ENCODE measurements at regions not wholly inside any gene's neighbourhood (a gene's known extent, or its start where the extent isn't known, plus 50 kb on each side); places are given as distances from the start of the nearest gene placed in this dataset.

DNA sequence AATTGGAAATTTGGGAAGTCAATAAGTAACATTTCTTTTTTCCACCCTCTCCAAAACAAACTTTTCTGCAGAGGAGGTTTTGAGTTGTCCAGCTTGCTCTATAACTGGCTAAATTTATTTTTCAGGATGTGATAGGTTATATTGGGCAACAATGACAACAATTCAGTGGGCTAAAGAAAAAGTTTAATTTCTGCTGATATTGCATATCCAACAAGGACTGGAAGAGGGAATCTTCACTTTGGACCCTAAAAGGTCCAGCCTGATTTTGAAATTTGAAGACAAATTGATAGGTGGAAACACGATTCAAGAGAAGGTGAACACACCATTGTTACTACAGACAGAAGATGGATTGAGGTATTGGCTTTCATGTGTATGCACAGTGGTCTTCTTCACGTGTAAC is 393.1 kb downstream of the BRINP1 start:
- DNase-seq (ENCODE audit: low spot score in 2 of 2) = no peak
- no peaks in the 10 kb centered on the region for H3K27me3 ChIP-seq (ENCODE audit: low read depth)
- no peaks in the 10 kb centered on the region for H3K9me3 ChIP-seq
- in situ Hi-C loops (cut with MboI; ENCODE audit: low sequenced_read_pairs) = no loop called here
- no peaks in the 10 kb centered on the region for H3K4me1 ChIP-seq
- H3K4me3 ChIP-seq = no peak overlapping the region
- H3K36me3 ChIP-seq (replicated peaks) = no peaks in the 10 kb centered on the region

DNA sequence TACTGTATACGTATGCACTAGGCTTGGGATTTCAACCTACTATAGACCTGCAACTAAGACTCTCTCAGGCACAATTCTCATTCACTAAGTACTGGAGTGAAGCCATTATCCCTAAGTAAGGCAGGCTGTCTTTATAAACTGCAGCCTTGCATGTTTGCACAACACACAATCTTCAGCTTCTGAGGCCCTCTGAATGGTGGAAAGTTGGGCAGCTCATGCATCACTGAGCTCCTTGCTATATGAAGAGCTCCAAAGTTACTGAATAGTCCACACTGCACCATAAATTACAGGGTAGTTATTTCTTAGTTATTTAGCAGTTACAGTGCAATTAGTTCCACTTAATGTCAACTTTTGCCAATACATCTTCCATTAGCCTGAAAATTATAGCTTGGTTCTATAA is 384.6 kb downstream of the BRINP1 start:
- Histone ChIP-seq H3K36me3 (replicated peaks) (no peaks in the 10 kb centered on the region), H3K4me3 (no peak overlapping the region), H3K27me3 (ENCODE audit: low read depth) (no peaks in the 10 kb centered on the region), H3K4me1 (no peaks in the 10 kb centered on the region), H3K9me3 (no peaks in the 10 kb centered on the region)
- DNase-seq (ENCODE audit: low spot score in 2 of 2) = no peak
- in situ Hi-C loops (cut with MboI; ENCODE audit: low sequenced_read_pairs) = no loop called here

DNA sequence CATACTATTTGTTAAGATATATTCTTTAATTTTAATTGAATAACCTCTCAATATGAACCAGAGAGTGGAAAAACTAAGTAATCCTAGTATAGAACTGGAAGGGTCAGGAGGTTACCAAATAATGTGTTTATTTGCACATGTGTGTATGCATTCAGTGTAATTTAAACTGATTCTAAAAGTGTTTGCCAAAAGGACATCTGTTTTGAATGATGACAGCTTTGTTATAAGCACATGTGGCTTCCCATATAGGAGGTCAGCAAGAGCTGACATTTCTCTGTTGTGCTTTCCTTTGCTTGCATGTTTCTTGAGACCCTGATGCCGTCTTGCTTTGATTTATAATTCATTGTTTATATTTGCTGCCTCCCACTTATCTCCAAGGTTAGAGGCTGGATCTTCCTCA is 383.4 kb downstream of the BRINP1 start:
- H3K36me3 ChIP-seq (replicated peaks) = no peaks in the 10 kb centered on the region
- H3K4me3 ChIP-seq = no peak overlapping the region
- in situ Hi-C loops (cut with MboI; ENCODE audit: low sequenced_read_pairs) = no loop called here
- no peaks in the 10 kb centered on the region for H3K9me3 ChIP-seq
- no peaks in the 10 kb centered on the region for H3K27me3 ChIP-seq (ENCODE audit: low read depth)
- no peak for DNase-seq (ENCODE audit: low spot score in 2 of 2)
- no peaks in the 10 kb centered on the region for H3K4me1 ChIP-seq

DNA sequence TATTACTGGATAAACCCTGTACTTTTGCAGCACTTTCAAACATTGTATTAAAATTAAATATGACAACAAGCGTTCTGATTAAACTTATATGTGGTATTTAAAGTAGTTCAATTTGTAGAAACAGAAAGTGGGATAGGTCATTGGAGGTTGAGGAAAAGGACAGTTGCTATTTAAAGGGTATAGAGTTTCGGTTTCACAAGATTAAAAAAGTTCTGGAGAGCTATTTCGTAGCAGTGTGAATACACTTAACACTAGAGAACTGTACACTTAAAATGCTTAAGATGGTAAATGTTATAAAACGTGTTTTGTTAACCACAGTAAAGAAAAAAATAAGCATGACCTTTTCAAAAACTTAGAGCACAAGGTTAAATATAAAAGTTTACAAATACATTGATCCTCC is 382.1 kb downstream of the BRINP1 start:
- in situ Hi-C loops (cut with MboI; ENCODE audit: low sequenced_read_pairs) = no loop called here
- Histone ChIP-seq H3K4me1 (no peaks in the 10 kb centered on the region), H3K9me3 (no peaks in the 10 kb centered on the region), H3K4me3 (no peak overlapping the region), H3K27me3 (ENCODE audit: low read depth) (no peaks in the 10 kb centered on the region), H3K36me3 (replicated peaks) (no peaks in the 10 kb centered on the region)
- DNase-seq (ENCODE audit: low spot score in 2 of 2) = no peak

DNA sequence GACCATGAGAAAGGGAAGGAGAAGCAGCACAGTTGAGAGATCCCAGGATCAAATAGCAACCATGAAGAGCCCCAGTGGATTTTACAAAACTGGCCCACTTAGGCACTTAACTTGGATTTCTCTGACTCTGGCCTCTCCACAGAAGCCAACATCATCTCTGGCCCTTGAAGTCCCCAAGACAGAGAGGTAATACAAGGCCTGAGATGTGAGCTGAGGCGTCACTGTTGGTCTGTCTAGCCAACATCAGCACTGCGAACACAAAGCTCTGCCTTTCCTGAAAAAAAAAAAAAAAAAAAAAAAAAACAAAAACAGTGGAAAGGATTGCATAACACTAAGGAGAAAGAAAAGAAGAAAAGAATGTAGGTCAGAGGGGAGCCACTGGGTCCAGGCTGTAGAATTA is 378.3 kb downstream of the BRINP1 start:
- in situ Hi-C loops (cut with MboI; ENCODE audit: low sequenced_read_pairs) = no loop called here
- Histone ChIP-seq H3K4me3 (no peak overlapping the region), H3K4me1 (no peaks in the 10 kb centered on the region), H3K36me3 (replicated peaks) (no peaks in the 10 kb centered on the region), H3K27me3 (ENCODE audit: low read depth) (peaks cover 2% of the 10 kb centered on the region; the same call in 1 of the 2 replicates), H3K9me3 (no peaks in the 10 kb centered on the region)
- no peak for DNase-seq (ENCODE audit: low spot score in 2 of 2)

DNA sequence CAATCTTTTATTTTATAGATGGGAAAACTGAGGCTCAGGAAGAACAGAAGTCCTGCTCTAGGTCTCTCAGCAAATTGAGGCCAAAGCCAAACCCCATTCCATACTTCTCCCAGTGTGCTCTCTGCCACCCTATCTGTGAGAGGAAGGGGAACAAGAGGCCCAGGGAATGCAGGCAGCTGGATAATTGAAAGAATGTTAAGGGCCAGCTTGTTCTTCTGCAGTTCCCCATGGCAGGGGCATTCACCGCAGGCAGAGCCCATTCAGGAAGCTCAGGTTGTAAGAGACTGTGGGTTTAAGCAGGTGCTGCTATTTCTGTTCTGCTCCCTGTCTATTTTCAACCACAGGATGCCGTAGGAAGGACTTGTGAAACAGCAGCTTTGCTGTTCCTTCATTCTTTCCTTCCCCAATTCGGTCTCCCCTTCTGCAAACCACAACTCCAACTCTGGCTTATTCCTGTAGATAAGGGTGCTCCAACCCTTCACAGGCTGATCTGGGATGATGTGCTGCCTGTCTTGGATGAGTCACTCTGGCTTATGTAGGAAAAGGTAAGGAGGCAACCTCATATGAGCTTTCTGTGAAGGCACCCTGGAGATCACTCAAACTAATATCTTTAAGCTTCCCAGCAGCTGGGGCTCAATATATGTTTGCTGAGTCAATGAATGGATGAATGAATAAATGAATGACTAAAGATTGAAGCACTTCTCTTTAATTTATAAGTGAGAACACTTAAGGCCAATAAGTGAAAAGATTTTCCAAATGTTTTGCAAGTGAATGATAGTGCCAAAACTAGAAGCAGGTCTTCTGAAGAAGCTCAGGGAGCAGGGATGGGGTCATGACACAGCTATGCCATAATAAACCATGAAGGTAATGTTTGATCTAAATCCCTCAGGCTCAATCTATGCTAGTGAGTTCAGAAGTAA is 377.6 kb downstream of the BRINP1 start:
- Histone ChIP-seq H3K9me3 (no peaks in the 10 kb centered on the region), H3K4me3 (no peak overlapping the region), H3K4me1 (no peaks in the 10 kb centered on the region), H3K36me3 (replicated peaks) (no peaks in the 10 kb centered on the region), H3K27me3 (ENCODE audit: low read depth) (peaks cover 2% of the 10 kb centered on the region; the same call in 1 of the 2 replicates)
- in situ Hi-C loops (cut with MboI; ENCODE audit: low sequenced_read_pairs) = no loop called here
- no peak for DNase-seq (ENCODE audit: low spot score in 2 of 2)

DNA sequence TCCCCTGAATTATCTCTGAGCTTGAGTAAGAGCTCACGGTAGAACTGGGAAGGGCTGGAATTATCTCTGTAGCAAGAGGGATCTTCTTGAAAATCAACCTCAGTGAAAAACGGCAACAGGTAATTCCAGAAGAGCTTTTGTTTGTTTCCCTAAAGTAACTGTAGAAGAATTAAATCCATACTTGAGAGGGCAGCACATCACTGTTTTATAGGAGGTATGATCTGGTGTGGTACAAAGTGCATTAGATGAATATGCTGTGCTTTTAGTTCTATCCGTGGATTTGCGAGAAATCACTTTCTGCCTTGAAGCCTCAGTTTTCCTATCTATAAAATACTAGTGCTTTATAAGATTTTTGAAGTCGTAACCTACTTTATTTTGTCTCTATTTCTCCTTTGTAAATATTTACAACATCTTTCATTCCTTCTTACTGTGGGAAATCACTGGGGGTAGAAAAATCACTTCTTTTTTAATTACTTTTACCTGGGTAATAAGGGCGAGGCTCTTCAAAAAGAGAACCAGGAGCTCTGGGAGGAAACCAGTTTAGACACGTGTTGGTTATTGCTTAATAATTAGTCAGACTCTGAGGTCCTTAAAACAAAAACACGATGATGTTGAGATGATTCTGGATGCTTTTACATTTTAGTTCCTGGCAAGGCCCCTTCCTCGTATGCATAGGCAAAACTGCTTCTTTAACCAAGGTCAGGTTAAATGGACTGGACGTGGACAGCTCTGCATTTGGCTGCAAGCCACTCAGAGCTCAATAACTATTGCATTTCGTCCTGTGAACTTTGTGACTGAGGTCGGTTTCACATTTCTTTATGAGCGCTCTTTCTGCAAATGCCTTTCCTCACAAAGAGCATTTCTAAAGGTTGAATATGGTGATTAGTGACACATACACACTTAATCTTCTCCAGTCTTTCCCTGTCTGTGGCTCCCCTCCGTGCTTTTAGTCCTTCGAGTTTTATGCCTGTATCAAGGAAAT is 376.1 kb downstream of the BRINP1 start:
- peaks cover 2% of the 10 kb centered on the region; the same call in 1 of the 2 replicates for H3K27me3 ChIP-seq (ENCODE audit: low read depth)
- H3K36me3 ChIP-seq (replicated peaks) = no peaks in the 10 kb centered on the region
- no peaks in the 10 kb centered on the region for H3K9me3 ChIP-seq
- no peak for DNase-seq (ENCODE audit: low spot score in 2 of 2)
- no peak overlapping the region for H3K4me3 ChIP-seq
- in situ Hi-C loops (cut with MboI; ENCODE audit: low sequenced_read_pairs) = no loop called here
- no peaks in the 10 kb centered on the region for H3K4me1 ChIP-seq

DNA sequence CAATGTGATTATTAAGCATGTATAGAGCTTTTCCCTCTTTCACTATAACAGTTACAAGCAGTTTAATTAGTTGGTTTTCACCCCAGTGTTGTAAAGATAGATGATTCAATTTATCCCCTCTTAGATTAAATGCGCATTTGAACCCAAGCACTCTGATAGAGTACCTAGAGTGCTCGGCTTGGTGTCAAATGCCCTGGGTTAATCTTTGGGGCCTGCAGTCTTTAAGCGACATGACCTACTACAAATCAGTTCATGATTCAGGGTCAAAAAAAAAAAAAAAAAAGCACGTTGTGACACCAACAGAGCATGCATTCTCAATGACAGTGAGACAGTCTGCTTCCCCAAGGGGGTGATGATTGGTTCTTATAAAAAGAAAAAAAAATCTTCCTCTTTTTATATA is 375.3 kb downstream of the BRINP1 start:
- H3K9me3 ChIP-seq = no peaks in the 10 kb centered on the region
- no peaks in the 10 kb centered on the region for H3K4me1 ChIP-seq
- H3K27me3 ChIP-seq (ENCODE audit: low read depth) = peaks cover 2% of the 10 kb centered on the region; the same call in 1 of the 2 replicates
- H3K36me3 ChIP-seq (replicated peaks) = no peaks in the 10 kb centered on the region
- no peak overlapping the region for H3K4me3 ChIP-seq
- no peak for DNase-seq (ENCODE audit: low spot score in 2 of 2)
- in situ Hi-C loops (cut with MboI; ENCODE audit: low sequenced_read_pairs) = no loop called here

DNA sequence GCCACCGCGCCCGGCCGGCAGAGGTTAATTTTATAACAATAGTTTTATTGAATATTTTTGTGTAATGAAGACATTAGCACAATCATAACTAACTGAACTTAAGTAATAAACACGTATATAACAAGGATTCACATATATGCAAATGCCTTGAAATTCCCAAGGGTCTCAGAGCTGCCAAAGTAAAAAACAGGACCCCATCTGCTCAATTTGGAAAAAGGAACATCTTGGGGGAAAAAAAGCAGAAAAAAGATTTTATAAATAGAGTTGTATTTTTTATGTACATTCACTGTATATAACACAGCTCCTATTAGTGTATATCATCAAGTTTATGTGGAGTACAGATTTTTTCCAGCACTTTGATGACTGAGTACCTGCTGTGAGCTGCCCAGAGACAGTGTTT is 366.7 kb downstream of the BRINP1 start:
- in situ Hi-C loops (cut with MboI; ENCODE audit: low sequenced_read_pairs) = no loop called here
- H3K4me3 ChIP-seq = no peak overlapping the region
- no peaks in the 10 kb centered on the region for H3K4me1 ChIP-seq
- no peaks in the 10 kb centered on the region for H3K9me3 ChIP-seq
- no peak for DNase-seq (ENCODE audit: low spot score in 2 of 2)
- H3K27me3 ChIP-seq (ENCODE audit: low read depth) = no peaks in the 10 kb centered on the region
- H3K36me3 ChIP-seq (replicated peaks) = no peaks in the 10 kb centered on the region

DNA sequence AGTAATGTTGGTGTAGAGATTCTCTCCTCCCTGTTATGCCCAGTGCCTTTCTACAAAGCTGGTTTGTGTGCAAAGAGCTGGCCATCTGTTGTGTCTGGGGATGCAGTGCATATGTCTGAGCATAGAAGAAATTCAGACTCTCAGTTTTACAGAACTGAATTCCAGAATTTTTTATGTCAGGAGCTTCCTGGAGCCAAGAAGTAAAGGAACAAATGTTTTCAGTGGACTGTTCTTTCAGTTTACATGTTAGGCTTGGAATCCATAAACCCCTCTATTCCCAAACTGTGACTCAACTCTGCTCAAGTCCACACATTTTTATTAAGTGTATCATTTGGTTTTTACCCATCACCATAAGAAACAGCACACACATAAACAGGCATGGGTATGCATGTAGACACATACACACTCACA is 366.0 kb downstream of the BRINP1 start:
- Histone ChIP-seq H3K9me3 (no peaks in the 10 kb centered on the region), H3K36me3 (replicated peaks) (no peaks in the 10 kb centered on the region), H3K4me3 (no peak overlapping the region), H3K4me1 (no peaks in the 10 kb centered on the region), H3K27me3 (ENCODE audit: low read depth) (no peaks in the 10 kb centered on the region)
- in situ Hi-C loops (cut with MboI; ENCODE audit: low sequenced_read_pairs) = no loop called here
- no peak for DNase-seq (ENCODE audit: low spot score in 2 of 2)

DNA sequence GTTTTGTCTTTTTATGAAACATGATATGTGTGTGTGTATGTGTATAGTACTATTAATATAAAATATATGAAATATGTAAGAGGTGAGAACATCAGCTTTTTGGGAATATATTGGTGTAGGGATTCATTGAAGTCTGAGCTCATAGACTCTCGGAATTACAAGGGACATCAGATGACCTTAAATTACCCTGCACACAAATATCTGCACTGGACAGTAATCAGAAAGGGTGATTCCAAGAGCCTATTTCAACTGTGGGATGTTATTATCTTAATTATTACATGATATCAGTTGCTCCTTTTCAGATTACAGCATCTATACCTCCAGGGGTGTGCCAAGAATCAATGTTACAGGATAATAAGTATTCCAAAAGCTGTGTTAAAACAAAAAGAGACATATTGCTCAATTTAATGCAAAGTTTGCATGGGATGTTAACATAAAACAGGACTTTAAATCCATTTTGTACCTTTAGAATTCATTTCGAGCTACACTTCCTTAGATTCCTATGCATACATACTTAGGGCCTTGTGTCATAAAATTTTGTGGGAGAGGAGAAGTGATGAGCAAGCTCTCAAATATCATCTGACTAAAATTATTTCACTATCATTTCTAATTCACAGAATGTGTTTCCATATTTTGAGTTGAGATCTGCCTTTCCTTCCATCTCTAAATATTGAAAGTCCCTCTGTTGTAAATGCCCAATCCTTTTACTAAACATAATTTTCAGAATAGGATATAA is 365.2 kb downstream of the BRINP1 start:
- no peak for DNase-seq (ENCODE audit: low spot score in 2 of 2)
- Histone ChIP-seq H3K4me1 (no peaks in the 10 kb centered on the region), H3K27me3 (ENCODE audit: low read depth) (no peaks in the 10 kb centered on the region), H3K9me3 (no peaks in the 10 kb centered on the region), H3K4me3 (no peak overlapping the region), H3K36me3 (replicated peaks) (no peaks in the 10 kb centered on the region)
- in situ Hi-C loops (cut with MboI; ENCODE audit: low sequenced_read_pairs) = no loop called here

DNA sequence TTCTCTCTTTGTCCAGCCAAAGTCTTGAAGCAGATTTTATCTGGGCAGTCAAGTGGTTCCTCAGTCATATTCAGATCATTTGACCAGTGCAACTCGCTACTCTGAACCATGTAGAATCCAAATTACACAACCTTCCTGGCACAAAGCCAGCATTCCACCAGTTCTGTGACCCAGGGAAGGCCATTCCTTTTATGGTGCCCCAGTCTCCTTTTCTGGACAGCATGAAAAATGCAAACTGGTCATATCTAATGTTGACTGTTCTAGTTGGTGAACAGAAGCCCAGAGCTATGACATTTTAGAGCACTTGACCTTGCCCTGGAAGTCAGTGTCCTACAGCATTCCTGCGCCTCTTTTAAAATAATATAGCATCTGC is 364.6 kb downstream of the BRINP1 start:
- peak in 1 of 2 experiments; percentile 7 for DNase-seq (ENCODE audit: low spot score in 2 of 2)
- in situ Hi-C loops (cut with MboI; ENCODE audit: low sequenced_read_pairs) = no loop called here
- Histone ChIP-seq H3K36me3 (replicated peaks) (no peaks in the 10 kb centered on the region), H3K4me3 (no peak overlapping the region), H3K4me1 (no peaks in the 10 kb centered on the region), H3K9me3 (no peaks in the 10 kb centered on the region), H3K27me3 (ENCODE audit: low read depth) (no peaks in the 10 kb centered on the region)

DNA sequence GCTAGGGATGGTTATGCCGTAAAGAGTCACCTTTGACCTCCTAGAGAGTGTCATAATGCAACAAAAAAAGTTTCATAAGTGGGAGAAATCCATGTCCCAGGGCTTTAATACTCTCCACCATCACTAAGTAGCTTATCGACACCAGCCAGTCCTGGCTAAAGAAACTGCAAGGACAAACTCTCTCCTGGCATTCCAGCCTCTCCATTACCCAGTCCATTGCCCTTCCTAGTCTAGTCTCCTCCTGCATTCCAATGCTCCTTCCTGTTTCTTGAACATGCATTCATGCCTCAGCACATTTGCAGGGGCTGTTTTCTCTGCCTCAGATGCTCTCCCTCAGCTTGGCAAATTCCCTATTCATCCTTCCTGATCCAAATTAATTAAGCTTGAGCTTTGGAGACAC is 364.1 kb downstream of the BRINP1 start:
- no peak for DNase-seq (ENCODE audit: low spot score in 2 of 2)
- no peaks in the 10 kb centered on the region for H3K27me3 ChIP-seq (ENCODE audit: low read depth)
- no peaks in the 10 kb centered on the region for H3K4me1 ChIP-seq
- no peak overlapping the region for H3K4me3 ChIP-seq
- in situ Hi-C loops (cut with MboI; ENCODE audit: low sequenced_read_pairs) = no loop called here
- H3K36me3 ChIP-seq (replicated peaks) = no peaks in the 10 kb centered on the region
- H3K9me3 ChIP-seq = no peaks in the 10 kb centered on the region

Measured in HAP-1 (cell line).